Right lobe of liver (tissue), 6 donors: ENCODE measurements at regions not wholly inside any gene's neighbourhood (a gene's known extent, or its start where the extent isn't known, plus 50 kb on each side); places are given as distances from the start of the nearest gene placed in this dataset.

Experiments used
- ATAC-seq, 4 donors: fragments of 200-7000 bp; cut with Tn5 transposase; one replicate each; pipeline ENCODE4 v1.9.1; 2020; ENCODE audit warnings: mild to moderate bottlenecking in 4 of 4, moderate library complexity in 4 of 4
- DNase-seq, 3 donors: peaks; one replicate each; pipeline ENCODE4 v3.0.0-alpha.2; 2020
- H3K27ac ChIP-seq, 3 donors: fragments of 200-600 bp; one replicate each; pipeline ENCODE4 v1.8.0; 2022
- H3K27me3 ChIP-seq, 2 donors: fragments of 200-600 bp; one replicate each; pipeline ENCODE4 v1.8.0; 2022
- H3K36me3 ChIP-seq, 4 donors: fragments of 200-600 bp; sonication (generic) in 1 of 4; one replicate each; pipeline versions ENCODE4 v1.5.1 to v1.8.0; 2017 to 2022; ENCODE audit warnings: control low read depth in 1 of 4
- H3K4me1 ChIP-seq, 4 donors: fragments of 200-600 bp; sonication (generic) in 1 of 4; one replicate each; pipeline versions ENCODE4 v1.5.1 to v1.8.0; 2017 to 2022; ENCODE audit warnings: control low read depth in 1 of 4
- H3K4me3 ChIP-seq, 3 donors: fragments of 200-600 bp; one replicate each; pipeline ENCODE4 v1.8.0; 2022
- H3K9me3 ChIP-seq, 4 donors: fragments of 200-600 bp; sonication (generic) in 1 of 4; one replicate each; pipeline versions ENCODE4 v1.5.1 to v1.8.0; 2017 to 2022; ENCODE audit warnings: control low read depth in 1 of 4
- CTCF ChIP-seq, 4 donors: fragments of 200-600 bp in 3 of 4; fragments of 450-650 bp in 1 of 4; IDR thresholded peaks; one replicate each; pipeline versions ENCODE4 v1.5.1 to v1.8.0; 2016 to 2022; ENCODE audit warnings: antibody characterized with exemption in 4 of 4, mild to moderate bottlenecking in 2 of 4
- POLR2A ChIP-seq: fragments of 450-650 bp; IDR thresholded peaks from one replicate; pipeline ENCODE4 v1.6.1; 2017; ENCODE audit warnings: antibody characterized with exemption, mild to moderate bottlenecking
- WGBS: methylation state at CpG from one replicate; pipeline ENCODE4 v1.1.6; 2018; ENCODE audit warnings: low coverage, low lambda C conversion rate; ENCODE audit not compliant: insufficient coverage; ENCODE audit errors: missing lambda C conversion rate; 5-methylcytosine and 5-hydroxymethylcytosine counted together
- intact Hi-C, 2 donors: fragments of 100-400 bp; cut with DNase I; formaldehyde crosslinking; loops; one replicate each; pipeline versions ENCODE4 v1.11.2 to v1.14.1; 2022
- donor health status: DM: no; HTN: yes; CAD: no.
- donor health status: DM: no; HTN: no; CAD: no.
- donor health status: DM: no; HTN: no; CAD: no.
- donor health status: DM: no; HTN: yes; CAD: no.
- donor health status: DM: no; HTN: yes; CAD: no.

- no peak for ATAC-seq
These were observed 76.0 kb upstream of the ATF3 start for GRCh38 chr1:212532469-212533147.

DNA sequence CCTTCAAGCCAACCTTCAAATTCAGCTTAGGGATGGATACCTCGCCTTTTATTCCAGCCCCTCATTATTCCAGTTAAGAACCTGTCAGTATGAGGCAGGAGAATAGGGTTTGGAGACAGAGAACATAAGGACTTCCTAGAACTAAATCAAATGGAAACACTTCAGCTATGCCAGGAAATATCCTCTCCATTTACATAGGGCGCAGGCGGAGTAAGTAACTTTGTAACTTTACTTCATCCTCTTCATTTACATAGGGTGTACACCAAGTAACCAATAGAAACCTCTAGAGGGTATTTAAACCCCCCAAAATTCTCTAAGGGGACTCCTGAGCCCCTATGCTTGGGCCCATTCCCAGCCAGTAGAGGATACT is 75.4 kb upstream of the ATF3 start:
- DNase-seq (no peak), ATAC-seq (no peak)
- no peaks in the 10 kb centered on the region for H3K4me1 ChIP-seq
- H3K36me3 ChIP-seq, result no peaks in the 10 kb centered on the region
- H3K9me3 ChIP-seq, result peaks cover 0 to 5% (median 0%) of the 10 kb centered on the region in 4 donors
- no peaks in the 10 kb centered on the region for H3K27me3 ChIP-seq
- no peak overlapping the region for H3K4me3 ChIP-seq
- intact Hi-C loops, result no loop called here
- no peak overlapping the region for H3K27ac ChIP-seq
- TF ChIP-seq CTCF (IDR thresholded peaks at IDR 0.05) (no peak), POLR2A (no peak)
- WGBS, result 84% methylated on average over 3 of the region's 3 CpGs

More at GRCh38 chr1:212532469-212533147, 76.0 kb upstream of the ATF3 start:
- no peak overlapping the region for H3K4me3 ChIP-seq
- no peak overlapping the region for H3K27ac ChIP-seq
- H3K27me3 ChIP-seq, result no peaks in the 10 kb centered on the region
- no peak for TF ChIP-seq POLR2A
- TF ChIP-seq CTCF (IDR thresholded peaks at IDR 0.05), result no peak
- peaks cover 0 to 4% (median 0%) of the 10 kb centered on the region in 4 donors for H3K9me3 ChIP-seq
- no peaks in the 10 kb centered on the region for H3K4me1 ChIP-seq
- H3K36me3 ChIP-seq, result no peaks in the 10 kb centered on the region
- intact Hi-C loops, result no loop called here
- WGBS, result 54% methylated on average over 5 of the region's 6 CpGs
- DNase-seq, result no peak

- DNase-seq (no peak), ATAC-seq (no peak)
- Histone ChIP-seq H3K9me3 (peaks cover 0 to 5% (median 0%) of the 10 kb centered on the region in 4 donors), H3K4me1 (no peaks in the 10 kb centered on the region), H3K36me3 (no peaks in the 10 kb centered on the region), H3K4me3 (no peak overlapping the region), H3K27me3 (no peaks in the 10 kb centered on the region), H3K27ac (no peak overlapping the region)
- TF ChIP-seq POLR2A, result no peak
- TF ChIP-seq CTCF (IDR thresholded peaks at IDR 0.05), result no peak
- WGBS, result 88% methylated on average over 5 of the region's 6 CpGs
- intact Hi-C loops, result no loop called here
These were observed 72.0 kb upstream of the ATF3 start for GRCh38 chr1:212536586-212536985.

- 0% methylated on average over 1 of the region's 1 CpG for WGBS
- intact Hi-C loops, result no loop called here
- Histone ChIP-seq H3K9me3 (peaks cover 0 to 5% (median 0%) of the 10 kb centered on the region in 4 donors), H3K4me1 (no peaks in the 10 kb centered on the region), H3K27ac (no peak overlapping the region), H3K4me3 (no peak overlapping the region), H3K36me3 (no peaks in the 10 kb centered on the region), H3K27me3 (no peaks in the 10 kb centered on the region)
- TF ChIP-seq POLR2A (no peak), CTCF (IDR thresholded peaks at IDR 0.05) (no peak)
- DNase-seq, result no peak
- no peak for ATAC-seq
These were observed 71.0 kb upstream of the ATF3 start for GRCh38 chr1:212537610-212538009.
